Fibroblast of pulmonary artery (primary cell): ENCODE measurements at regions not wholly inside any gene's neighbourhood (a gene's known extent, or its start where the extent isn't known, plus 50 kb on each side); places are given as distances from the start of the nearest gene placed in this dataset.

Experiments used
- DNase-seq: peaks from one replicate; pipeline ENCODE4 v3.0.0-alpha.2; 2010; ENCODE audit warnings: low read depth
- H3K4me3 ChIP-seq: replicated peaks from 2 replicates; pipeline ENCODE4 v1.5.1; 2011; ENCODE audit warnings: low read depth, mild to moderate bottlenecking, control low read depth, low read length, moderate library complexity
- CTCF ChIP-seq: IDR thresholded peaks from 2 replicates; pipeline ENCODE4 v1.5.1; 2011; ENCODE audit warnings: mild to moderate bottlenecking, control low read depth, low read length, inconsistent platforms; ENCODE audit errors: missing control alignments

- H3K4me3 ChIP-seq: no peak overlapping the region
- peak; percentile 17 for DNase-seq
- TF ChIP-seq CTCF: no peak
These were observed 53.2 kb upstream of the RAB27B start for GRCh38 chr18:54774981-54775665.

- peak; percentile 93 for DNase-seq
- peak; percentile 59 for TF ChIP-seq CTCF
- no peak overlapping the region for H3K4me3 ChIP-seq
These were observed 52.6 kb upstream of the RAB27B start for GRCh38 chr18:54775686-54776085.

- peak; percentile 99 for DNase-seq
- TF ChIP-seq CTCF: no peak
- no peak overlapping the region for H3K4me3 ChIP-seq
These were observed 51.8 kb upstream of the RAB27B start for GRCh38 chr18:54776282-54776977.

- H3K4me3 ChIP-seq: no peak overlapping the region
- no peak for DNase-seq
- no peak for TF ChIP-seq CTCF
These were observed 51.0 kb upstream of the RAB27B start for GRCh38 chr18:54777118-54777791.

GRCh38 chr18:54777989-54778388 lies 50.3 kb upstream of the RAB27B start:
- no peak for DNase-seq
- H3K4me3 ChIP-seq: no peak overlapping the region
- TF ChIP-seq CTCF: no peak
